Right lobe of liver (tissue), 4 donors: ENCODE measurements at regions not wholly inside any gene's neighbourhood (a gene's known extent, or its start where the extent isn't known, plus 50 kb on each side); places are given as distances from the start of the nearest gene placed in this dataset.

Experiments
- CTCF ChIP-seq, 4 donors: fragments of 200-600 bp in 3 of 4; fragments of 450-650 bp in 1 of 4; IDR thresholded peaks; one replicate each; pipeline versions ENCODE4 v1.5.1 to v1.8.0; 2016 to 2022; ENCODE audit warnings: antibody characterized with exemption in 4 of 4, mild to moderate bottlenecking in 2 of 4
- POLR2A ChIP-seq: fragments of 450-650 bp; IDR thresholded peaks from one replicate; pipeline ENCODE4 v1.6.1; 2017; ENCODE audit warnings: antibody characterized with exemption, mild to moderate bottlenecking
- donor health status: DM: no; HTN: no; CAD: no.
- donor health status: DM: no; HTN: no; CAD: no.
- donor health status: DM: no; HTN: yes; CAD: no.

- TF ChIP-seq CTCF (IDR thresholded peaks at IDR 0.05) (no peak), POLR2A (no peak)
Measured at GRCh38 chr3:193080821-193081365, 160.1 kb upstream of the PLAAT1 start.
